CD14-positive monocyte (primary cell): ENCODE measurements at regions not wholly inside any gene's neighbourhood (a gene's known extent, or its start where the extent isn't known, plus 50 kb on each side); places are given as distances from the start of the nearest gene placed in this dataset.

Experiments used
- DNase-seq, 3 donors: peaks; one replicate each; pipeline ENCODE4 v3.0.0-alpha.2; 2011 to 2022
- H2AFZ ChIP-seq: 2 replicates; pipeline ENCODE4 v1.6.0; 2012; ENCODE audit warnings: mild to moderate bottlenecking, low read depth, low read length, inconsistent platforms; ENCODE audit not compliant: insufficient read depth, poor library complexity, severe bottlenecking
- H3K27ac ChIP-seq, 2 donors: 1 replicate in 1 of 2; 2 replicates in 1 of 2; pipeline ENCODE4 v1.5.1; 2012 to 2013; ENCODE audit warnings: low read length in 2 of 2, control low read depth in 1 of 2, inconsistent platforms in 1 of 2, low read depth in 1 of 2, mild to moderate bottlenecking in 1 of 2
- H3K27me3 ChIP-seq, 2 donors: one replicate each; pipeline versions ENCODE4 v1.6.0 to v1.6.1; 2011 to 2013; ENCODE audit warnings: low read length in 2 of 2; ENCODE audit not compliant: control insufficient read depth in 2 of 2, insufficient read depth in 2 of 2
- H3K36me3 ChIP-seq, 2 donors: replicated peaks in 1 of 2; 1 replicate in 1 of 2; 2 replicates in 1 of 2; pipeline versions ENCODE4 v1.5.1 to v1.6.1; 2012 to 2013; ENCODE audit warnings: low read length in 2 of 2, control low read depth in 1 of 2, inconsistent platforms in 1 of 2, mild to moderate bottlenecking in 1 of 2; ENCODE audit not compliant: insufficient read depth in 2 of 2, control insufficient read depth in 1 of 2
- H3K4me1 ChIP-seq, 2 donors: 1 replicate in 1 of 2; 2 replicates in 1 of 2; pipeline versions ENCODE4 v1.5.1 to v1.6.1; 2012 to 2013; ENCODE audit warnings: low read length in 2 of 2, control low read depth in 1 of 2, inconsistent platforms in 1 of 2, mild to moderate bottlenecking in 1 of 2, moderate library complexity in 1 of 2; ENCODE audit not compliant: insufficient read depth in 2 of 2, control insufficient read depth in 1 of 2
- H3K4me2 ChIP-seq: replicated peaks from 2 replicates; pipeline ENCODE3; 2012; ENCODE audit warnings: low read length, moderate library complexity, mild to moderate bottlenecking; ENCODE audit not compliant: poor library complexity, severe bottlenecking; ENCODE audit errors: extremely low read depth
- H3K4me3 ChIP-seq, 3 experiments: fragments of 200-600 bp in 1 of 3; sonication (generic) in 1 of 3; replicated peaks in 1 of 3; 1 replicate in 2 of 3; 2 replicates in 1 of 3; pipeline ENCODE4 v1.5.1; 2011 to 2013; ENCODE audit warnings: low read length in 3 of 3, mild to moderate bottlenecking in 3 of 3, control low read depth in 2 of 3, low read depth in 2 of 3, inconsistent platforms in 1 of 3, moderate library complexity in 1 of 3
- H3K79me2 ChIP-seq: 2 replicates; pipeline ENCODE4 v1.6.0; 2012; ENCODE audit warnings: mild to moderate bottlenecking, control low read depth, inconsistent platforms, low read length, moderate library complexity; ENCODE audit not compliant: insufficient read depth
- H3K9ac ChIP-seq: 2 replicates; pipeline ENCODE4 v1.6.0; 2017; ENCODE audit warnings: low read length, mild to moderate bottlenecking; ENCODE audit not compliant: insufficient read depth, poor library complexity, severe bottlenecking
- H3K9me3 ChIP-seq, 2 donors: replicated peaks in 1 of 2; 1 replicate in 1 of 2; 2 replicates in 1 of 2; pipeline versions ENCODE4 v1.5.1 to v1.6.1; 2012 to 2013; ENCODE audit warnings: low read length in 2 of 2, control low read depth in 1 of 2; ENCODE audit not compliant: control insufficient read depth in 1 of 2, insufficient read depth in 1 of 2
- H4K20me1 ChIP-seq: 2 replicates; pipeline ENCODE4 v1.6.0; 2012; ENCODE audit warnings: mild to moderate bottlenecking, low read length, control low read depth, moderate library complexity; ENCODE audit not compliant: insufficient read depth
- H3K27ac Mint-ChIP-seq, 7 donors: one replicate each; pipeline ENCODE4 v1.8.0; 2020; ENCODE audit warnings: mild to moderate bottlenecking in 7 of 7, mixed read lengths in 7 of 7, moderate library complexity in 6 of 7, inconsistent platforms in 2 of 7
- H3K27me3 Mint-ChIP-seq, 3 donors: one replicate each; pipeline ENCODE4 v1.8.0; 2021 to 2022; ENCODE audit warnings: low read depth in 3 of 3, mild to moderate bottlenecking in 3 of 3, mixed read lengths in 3 of 3, moderate library complexity in 3 of 3, inconsistent platforms in 1 of 3
- H3K36me3 Mint-ChIP-seq, 2 donors: one replicate each; pipeline ENCODE4 v1.8.0; 2020; ENCODE audit warnings: mixed read lengths in 2 of 2, inconsistent platforms in 1 of 2, mild to moderate bottlenecking in 1 of 2
- H3K4me1 Mint-ChIP-seq: one replicate; pipeline ENCODE4 v1.8.0; 2020; ENCODE audit warnings: mild to moderate bottlenecking, mixed read lengths
- H3K4me3 Mint-ChIP-seq, 2 donors: one replicate each; pipeline ENCODE4 v1.8.0; 2020; ENCODE audit warnings: mild to moderate bottlenecking in 2 of 2, mixed read lengths in 2 of 2, moderate library complexity in 1 of 2
- H3K9me3 Mint-ChIP-seq, 7 donors: one replicate each; pipeline ENCODE4 v1.8.0; 2020 to 2022; ENCODE audit warnings: mixed read lengths in 7 of 7, mild to moderate bottlenecking in 6 of 7, moderate library complexity in 6 of 7, inconsistent platforms in 2 of 7
- CTCF ChIP-seq: fragments of 200-600 bp; IDR thresholded peaks from one replicate; pipeline ENCODE4 v1.8.0; 2022; ENCODE audit warnings: antibody characterized with exemption, mild to moderate bottlenecking
- WGBS: methylation state at CpG from one replicate; pipeline ENCODE4 v1.1.5; 2013; ENCODE audit warnings: missing lambda C conversion rate; ENCODE audit not compliant: insufficient coverage; 5-methylcytosine and 5-hydroxymethylcytosine counted together
- intact Hi-C, 2 donors: fragments of 100-400 bp; cut with micrococcal nuclease; formaldehyde crosslinking; loops; one replicate each; pipeline versions ENCODE4 v1.15.0 to v1.15.1; 2023

GRCh38 chr2:234548695-234549420, 52.0 kb upstream of the ARL4C start:
- peaks cover 10 to 12% (median 12%) of the 10 kb centered on the region in 3 donors for H3K27me3 Mint-ChIP-seq
- no peak overlapping the region for H3K4me3 ChIP-seq
- H3K9me3 ChIP-seq = no peaks in the 10 kb centered on the region
- WGBS = 100% methylated on average over 3 of the region's 15 CpGs
- no peak overlapping the region for H2AFZ ChIP-seq
- no peaks in the 10 kb centered on the region for H4K20me1 ChIP-seq
- no peaks in the 10 kb centered on the region for H3K4me1 ChIP-seq
- no peaks in the 10 kb centered on the region for H3K4me1 Mint-ChIP-seq
- H3K36me3 ChIP-seq = no peaks in the 10 kb centered on the region
- no peaks in the 10 kb centered on the region for H3K79me2 ChIP-seq
- no peak for DNase-seq
- no peak overlapping the region for H3K4me3 Mint-ChIP-seq
- H3K27ac ChIP-seq = no peak overlapping the region
- intact Hi-C loops = no loop called here
- no peak for TF ChIP-seq CTCF
- H3K36me3 Mint-ChIP-seq = no peaks in the 10 kb centered on the region
- no peak overlapping the region for H3K4me2 ChIP-seq
- H3K27me3 ChIP-seq = peaks cover 0 to 6% of the 10 kb centered on the region in 2 donors
- no peak overlapping the region for H3K27ac Mint-ChIP-seq
- H3K9ac ChIP-seq = no peak overlapping the region
- no peaks in the 10 kb centered on the region for H3K9me3 Mint-ChIP-seq

GRCh38 chr2:234546770-234547169, 49.9 kb upstream of the ARL4C start:
- TF ChIP-seq CTCF = no peak
- H3K79me2 ChIP-seq = no peaks in the 10 kb centered on the region
- no peak overlapping the region for H3K4me2 ChIP-seq
- Mint-ChIP-seq H3K4me3 (no peak overlapping the region), H3K36me3 (no peaks in the 10 kb centered on the region), H3K27me3 (peaks cover 10 to 18% (median 13%) of the 10 kb centered on the region in 3 donors), H3K27ac (peak overlapping the region in 1 of 7 donors; percentile 24), H3K9me3 (no peaks in the 10 kb centered on the region), H3K4me1 (no peaks in the 10 kb centered on the region)
- H4K20me1 ChIP-seq = no peaks in the 10 kb centered on the region
- H3K9me3 ChIP-seq = no peaks in the 10 kb centered on the region
- no peaks in the 10 kb centered on the region for H3K4me1 ChIP-seq
- WGBS = no CpG with 5 or more reads among the region's 3 CpGs
- no peak for DNase-seq
- H3K27me3 ChIP-seq = peaks cover 0 to 6% of the 10 kb centered on the region in 2 donors
- no peak overlapping the region for H3K9ac ChIP-seq
- H3K27ac ChIP-seq = no peak overlapping the region
- intact Hi-C loops = no loop called here
- H2AFZ ChIP-seq = no peak overlapping the region
- no peaks in the 10 kb centered on the region for H3K36me3 ChIP-seq
- no peak overlapping the region for H3K4me3 ChIP-seq
